Stomach (tissue), 8 donors: ENCODE measurements at regions not wholly inside any gene's neighbourhood (a gene's known extent, or its start where the extent isn't known, plus 50 kb on each side); places are given as distances from the start of the nearest gene placed in this dataset.

ENCODE experiments used
- DNase-seq, 2 donors: peaks; one replicate each; pipeline versions ENCODE4 v3.0.0 to v3.0.0-alpha.2; 2013 to 2019
- H3K27ac ChIP-seq, 5 donors: fragments of 200-600 bp in 4 of 5; sonication (generic) in 4 of 5; one replicate each; pipeline ENCODE4 v1.5.1; 2013 to 2019; ENCODE audit warnings: mild to moderate bottlenecking in 1 of 5, moderate library complexity in 1 of 5
- H3K27me3 ChIP-seq, 3 donors: fragments of 200-600 bp; sonication (generic); one replicate each; pipeline ENCODE4 v1.5.1; 2017 to 2019; ENCODE audit warnings: mixed run types in 1 of 3
- H3K36me3 ChIP-seq, 4 donors: fragments of 200-600 bp; sonication (generic); 1 replicate in 3 of 4; 2 replicates in 1 of 4; pipeline ENCODE4 v1.5.1; 2016 to 2019
- H3K4me1 ChIP-seq, 4 donors: fragments of 200-600 bp; sonication (generic); one replicate each; pipeline ENCODE4 v1.5.1; 2016 to 2019
- H3K4me3 ChIP-seq, 4 donors: fragments of 200-600 bp; sonication (generic) in 3 of 4; one replicate each; pipeline ENCODE4 v1.5.1; 2016 to 2019; ENCODE audit warnings: mild to moderate bottlenecking in 1 of 4
- H3K9me3 ChIP-seq, 4 donors: fragments of 200-600 bp; sonication (generic); one replicate each; pipeline ENCODE4 v1.5.1; 2016 to 2019
- EP300 ChIP-seq: sonication (generic); formaldehyde crosslinking; IDR thresholded peaks from one replicate; pipeline ENCODE4 v1.6.1; 2017; ENCODE audit warnings: antibody characterized with exemption
- POLR2A ChIP-seq, 4 donors: fragments of 450-650 bp; IDR thresholded peaks; one replicate each; pipeline ENCODE4 v1.6.1; 2016; ENCODE audit warnings: antibody characterized with exemption in 4 of 4, control low read depth in 2 of 4, mild to moderate bottlenecking in 1 of 4, moderate library complexity in 1 of 4
- POLR2AphosphoS5 ChIP-seq, 3 donors: sonication (generic); formaldehyde crosslinking; IDR thresholded peaks; one replicate each; pipeline ENCODE4 v1.6.1; 2016; ENCODE audit warnings: antibody characterized with exemption in 3 of 3
- WGBS, 5 donors: extraction: QIAGEN DNeasy Blood & Tissue Kit in 3 of 5; methylation state at CpG; one replicate each; pipeline versions ENCODE4 v1.1.5 to v1.1.7; 2013 to 2018; 5-methylcytosine and 5-hydroxymethylcytosine counted together
- intact Hi-C: fragments of 100-400 bp; cut with DNase I; formaldehyde crosslinking; loops from one replicate; pipeline ENCODE4 v1.15.1; 2023; ENCODE audit warnings: low total_unique reads
- TF ChIP-seq, protein P1 (sequence below), 7 experiments: fragments of 450-650 bp in 4 of 7; fragments of 200-600 bp in 3 of 7; sonication (generic) in 3 of 7; IDR thresholded peaks; one replicate each; pipeline ENCODE4 v1.5.1; 2016 to 2019; ENCODE audit warnings: antibody characterized with exemption in 7 of 7, control low read depth in 2 of 7, mild to moderate bottlenecking in 1 of 7
- donor health status: healthy with polysubstance abuse.
- donor health status: Bipolar disorder and iron deficiency.
- donor health status: healthy.

DNA sequence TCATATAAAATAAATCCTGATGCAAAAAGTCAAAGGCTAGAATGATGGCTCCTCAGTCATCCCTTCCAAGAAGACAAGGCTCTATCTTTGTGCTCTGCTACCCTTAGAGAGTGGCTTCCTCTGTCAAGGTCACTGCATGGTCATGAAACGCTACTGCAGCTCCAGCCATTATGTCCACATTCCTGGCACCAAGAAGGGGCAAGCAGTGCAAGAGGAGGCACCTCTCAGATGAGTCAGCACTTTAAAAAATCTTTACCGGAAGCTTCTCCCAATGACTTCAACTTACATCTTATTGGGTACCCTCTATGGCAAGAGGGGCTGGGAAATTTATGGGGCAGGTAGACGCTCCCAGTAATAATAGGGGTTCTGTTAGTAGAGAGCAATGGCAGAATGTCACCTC lies 129.5 kb upstream of the CPEB4 start:
- DNase-seq = no peak
- Histone ChIP-seq H3K4me1 (peaks cover 0 to 4% (median 0%) of the 10 kb centered on the region in 4 donors), H3K27ac (no peak overlapping the region), H3K9me3 (no peaks in the 10 kb centered on the region), H3K36me3 (no peaks in the 10 kb centered on the region), H3K27me3 (no peaks in the 10 kb centered on the region), H3K4me3 (no peak overlapping the region)
- intact Hi-C loops = loop anchor here (10.0 kb wide), 1 partner anchor 124 kb away; no protein-coding TSS in a partner anchor
- TF ChIP-seq POLR2AphosphoS5 (IDR thresholded peaks at IDR 0.05) (no peak), EP300 (no peak), POLR2A (IDR thresholded peaks at IDR 0.05) (no peak)
- TF ChIP-seq, protein P1, sequence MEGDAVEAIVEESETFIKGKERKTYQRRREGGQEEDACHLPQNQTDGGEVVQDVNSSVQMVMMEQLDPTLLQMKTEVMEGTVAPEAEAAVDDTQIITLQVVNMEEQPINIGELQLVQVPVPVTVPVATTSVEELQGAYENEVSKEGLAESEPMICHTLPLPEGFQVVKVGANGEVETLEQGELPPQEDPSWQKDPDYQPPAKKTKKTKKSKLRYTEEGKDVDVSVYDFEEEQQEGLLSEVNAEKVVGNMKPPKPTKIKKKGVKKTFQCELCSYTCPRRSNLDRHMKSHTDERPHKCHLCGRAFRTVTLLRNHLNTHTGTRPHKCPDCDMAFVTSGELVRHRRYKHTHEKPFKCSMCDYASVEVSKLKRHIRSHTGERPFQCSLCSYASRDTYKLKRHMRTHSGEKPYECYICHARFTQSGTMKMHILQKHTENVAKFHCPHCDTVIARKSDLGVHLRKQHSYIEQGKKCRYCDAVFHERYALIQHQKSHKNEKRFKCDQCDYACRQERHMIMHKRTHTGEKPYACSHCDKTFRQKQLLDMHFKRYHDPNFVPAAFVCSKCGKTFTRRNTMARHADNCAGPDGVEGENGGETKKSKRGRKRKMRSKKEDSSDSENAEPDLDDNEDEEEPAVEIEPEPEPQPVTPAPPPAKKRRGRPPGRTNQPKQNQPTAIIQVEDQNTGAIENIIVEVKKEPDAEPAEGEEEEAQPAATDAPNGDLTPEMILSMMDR (IDR thresholded peaks at IDR 0.05) = no peak
- WGBS, 5 donors = 78 to 85% (median 81%) methylated on average over 3 of the region's 3 CpGs

DNA sequence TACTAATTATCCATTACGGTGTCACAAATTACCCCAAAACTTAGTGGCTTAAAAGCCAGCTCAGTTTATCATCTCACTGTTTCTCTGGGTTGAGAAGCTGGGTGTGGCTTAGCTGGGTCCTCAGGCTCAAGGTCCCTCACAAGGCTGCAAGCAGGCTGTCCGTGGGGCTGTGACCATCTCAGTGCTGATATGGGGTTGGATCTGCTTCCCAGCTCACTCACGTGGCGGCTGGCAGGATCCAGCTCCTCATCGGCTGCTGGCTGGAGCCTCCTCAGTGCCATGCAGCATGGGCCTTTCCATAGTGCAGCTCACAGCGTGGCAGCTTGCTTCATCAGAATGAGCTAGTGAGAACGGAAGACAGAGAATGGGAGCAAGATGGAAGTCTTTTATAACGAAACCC lies 128.5 kb upstream of the CPEB4 start:
- no peaks in the 10 kb centered on the region for H3K27me3 ChIP-seq
- no peak overlapping the region for H3K4me3 ChIP-seq
- no peaks in the 10 kb centered on the region for H3K36me3 ChIP-seq
- intact Hi-C loops = loop anchor here (10.0 kb wide), 1 partner anchor 125 kb away; no protein-coding TSS in a partner anchor
- H3K27ac ChIP-seq = no peak overlapping the region
- TF ChIP-seq POLR2AphosphoS5 (IDR thresholded peaks at IDR 0.05) = no peak
- no peak for TF ChIP-seq EP300
- TF ChIP-seq, protein P1 (IDR thresholded peaks at IDR 0.05) = no peak
- TF ChIP-seq POLR2A (IDR thresholded peaks at IDR 0.05) = no peak
- H3K4me1 ChIP-seq = peaks cover 6 to 14% (median 8%) of the 10 kb centered on the region in 4 donors
- no peaks in the 10 kb centered on the region for H3K9me3 ChIP-seq
- 86 to 94% (median 91%) methylated on average over 8 of the region's 8 CpGs for WGBS, 5 donors
- no peak for DNase-seq

DNA sequence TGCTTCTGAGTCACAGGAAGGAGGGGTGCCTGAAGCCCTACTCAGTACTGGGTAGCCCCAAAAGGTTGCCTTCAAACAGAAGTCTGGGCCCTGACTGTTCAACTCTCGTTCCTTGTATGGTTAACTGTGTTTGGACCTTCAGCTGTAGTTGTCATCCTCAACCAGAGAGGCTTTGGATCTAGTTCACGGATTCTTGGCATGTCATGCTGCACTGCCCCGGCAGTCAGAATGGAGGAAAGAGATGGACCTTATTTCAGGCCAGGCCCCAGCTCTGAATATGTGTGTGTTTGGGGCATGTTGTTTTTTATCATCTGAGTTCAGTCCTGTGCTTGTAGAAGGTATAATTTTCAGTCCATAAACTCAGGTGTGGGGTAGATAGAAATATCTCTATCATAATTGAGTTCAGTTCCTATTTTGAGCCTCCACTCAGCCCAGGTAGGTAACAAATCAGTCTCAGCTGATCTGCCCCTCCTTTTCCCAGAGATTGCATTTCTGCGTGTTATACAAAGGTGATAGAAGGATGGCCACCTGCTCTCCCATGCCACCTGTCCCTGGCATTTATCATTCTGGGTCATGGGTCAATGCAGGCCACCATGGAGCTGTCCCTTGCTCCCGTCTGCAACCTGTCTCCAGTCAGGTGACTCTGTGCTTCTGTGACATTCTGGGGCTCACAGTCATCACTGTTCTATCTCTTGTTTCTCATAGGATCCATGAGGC lies 127.5 kb upstream of the CPEB4 start:
- Histone ChIP-seq H3K27me3 (no peaks in the 10 kb centered on the region), H3K9me3 (no peaks in the 10 kb centered on the region), H3K4me1 (peaks cover 6 to 19% (median 11%) of the 10 kb centered on the region in 4 donors), H3K36me3 (no peaks in the 10 kb centered on the region), H3K27ac (no peak overlapping the region), H3K4me3 (no peak overlapping the region)
- TF ChIP-seq POLR2A (IDR thresholded peaks at IDR 0.05) (no peak), POLR2AphosphoS5 (IDR thresholded peaks at IDR 0.05) (no peak), EP300 (no peak)
- TF ChIP-seq, protein P1 (IDR thresholded peaks at IDR 0.05) = no peak
- intact Hi-C loops = no loop called here
- 77 to 90% (median 85%) methylated on average over 5 of the region's 5 CpGs for WGBS, 5 donors
- no peak for DNase-seq

DNA sequence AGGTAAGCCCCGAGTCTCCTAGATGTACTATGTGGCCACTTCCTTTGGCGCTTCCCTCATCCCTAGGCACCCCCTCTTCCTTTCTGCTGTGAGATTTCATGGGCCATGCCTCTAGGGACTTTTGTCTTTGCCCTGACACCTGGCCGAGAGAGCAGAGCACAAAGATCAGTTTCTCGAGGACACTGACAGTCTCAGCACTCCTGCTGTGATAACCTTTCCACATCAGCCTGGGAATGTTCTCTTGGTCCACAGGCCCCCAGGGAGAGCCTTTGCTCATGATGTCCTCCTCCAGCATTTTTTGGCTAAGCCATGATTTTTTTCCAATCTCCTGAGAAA lies 127.0 kb upstream of the CPEB4 start:
- TF ChIP-seq POLR2AphosphoS5 (IDR thresholded peaks at IDR 0.05) (no peak), POLR2A (IDR thresholded peaks at IDR 0.05) (no peak), EP300 (no peak)
- TF ChIP-seq, protein P1 (IDR thresholded peaks at IDR 0.05) = no peak
- DNase-seq = no peak
- Histone ChIP-seq H3K4me3 (no peak overlapping the region), H3K27me3 (no peaks in the 10 kb centered on the region), H3K9me3 (no peaks in the 10 kb centered on the region), H3K36me3 (no peaks in the 10 kb centered on the region), H3K27ac (no peak overlapping the region), H3K4me1 (peaks cover 6 to 23% (median 13%) of the 10 kb centered on the region in 4 donors)
- intact Hi-C loops = no loop called here
- 76 to 87% (median 84%) methylated on average over 4 of the region's 4 CpGs for WGBS, 5 donors
